ENCODE measurements at regions not wholly inside any gene's neighbourhood (a gene's known extent, or its start where the extent isn't known, plus 50 kb on each side); places are given as distances from the start of the nearest gene placed in this dataset.

DNA sequence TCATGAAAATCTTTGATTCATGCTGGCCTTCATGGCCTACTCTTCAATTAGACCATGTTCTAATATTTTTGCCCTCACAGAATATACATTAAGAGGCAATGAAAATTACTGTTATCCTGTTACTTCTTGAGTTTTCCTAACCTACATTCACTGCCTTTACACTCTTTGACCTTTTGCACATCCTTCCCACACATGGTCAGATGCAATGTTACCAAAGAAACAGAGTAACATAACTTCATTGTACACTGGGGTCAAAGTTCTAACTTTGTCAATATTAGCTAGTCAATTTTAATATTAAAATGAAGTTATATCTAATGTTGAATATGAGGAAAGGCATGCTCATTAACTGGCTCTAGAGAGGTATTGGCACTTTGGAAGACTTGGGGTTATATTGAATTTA is 284.8 kb downstream of the TEX13C start:
- TF ChIP-seq, protein P1, sequence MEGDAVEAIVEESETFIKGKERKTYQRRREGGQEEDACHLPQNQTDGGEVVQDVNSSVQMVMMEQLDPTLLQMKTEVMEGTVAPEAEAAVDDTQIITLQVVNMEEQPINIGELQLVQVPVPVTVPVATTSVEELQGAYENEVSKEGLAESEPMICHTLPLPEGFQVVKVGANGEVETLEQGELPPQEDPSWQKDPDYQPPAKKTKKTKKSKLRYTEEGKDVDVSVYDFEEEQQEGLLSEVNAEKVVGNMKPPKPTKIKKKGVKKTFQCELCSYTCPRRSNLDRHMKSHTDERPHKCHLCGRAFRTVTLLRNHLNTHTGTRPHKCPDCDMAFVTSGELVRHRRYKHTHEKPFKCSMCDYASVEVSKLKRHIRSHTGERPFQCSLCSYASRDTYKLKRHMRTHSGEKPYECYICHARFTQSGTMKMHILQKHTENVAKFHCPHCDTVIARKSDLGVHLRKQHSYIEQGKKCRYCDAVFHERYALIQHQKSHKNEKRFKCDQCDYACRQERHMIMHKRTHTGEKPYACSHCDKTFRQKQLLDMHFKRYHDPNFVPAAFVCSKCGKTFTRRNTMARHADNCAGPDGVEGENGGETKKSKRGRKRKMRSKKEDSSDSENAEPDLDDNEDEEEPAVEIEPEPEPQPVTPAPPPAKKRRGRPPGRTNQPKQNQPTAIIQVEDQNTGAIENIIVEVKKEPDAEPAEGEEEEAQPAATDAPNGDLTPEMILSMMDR (conservative IDR thresholded peaks at IDR 0.05 in 1 of 2, IDR thresholded peaks at IDR 0.05 in 1 of 2; ENCODE audit: low read depth in 1 of 2, low read length in 2 of 2): no peak
- no peak for TF ChIP-seq EZH2 (IDR thresholded peaks at IDR 0.05; ENCODE audit: low read length, missing control alignments)

Measured in fibroblast of lung (primary cell).